NCI-H2196 treated with DMSO at 0.1 percent for 48 hours (cell line): ENCODE measurements at regions not wholly inside any gene's neighbourhood (a gene's known extent, or its start where the extent isn't known, plus 50 kb on each side); places are given as distances from the start of the nearest gene placed in this dataset.
"Not testable (repeated sequence)": the region's sequence is repeated elsewhere in the genome, so short reads cannot be mapped to it uniquely, and the experiment has no call there.

ENCODE experiments used
- DNase-seq: peaks from one replicate; lab custom pipeline; 2025; ENCODE audit not compliant: unreplicated experiment; lab: John Stamatoyannopoulos, UW

DNA sequence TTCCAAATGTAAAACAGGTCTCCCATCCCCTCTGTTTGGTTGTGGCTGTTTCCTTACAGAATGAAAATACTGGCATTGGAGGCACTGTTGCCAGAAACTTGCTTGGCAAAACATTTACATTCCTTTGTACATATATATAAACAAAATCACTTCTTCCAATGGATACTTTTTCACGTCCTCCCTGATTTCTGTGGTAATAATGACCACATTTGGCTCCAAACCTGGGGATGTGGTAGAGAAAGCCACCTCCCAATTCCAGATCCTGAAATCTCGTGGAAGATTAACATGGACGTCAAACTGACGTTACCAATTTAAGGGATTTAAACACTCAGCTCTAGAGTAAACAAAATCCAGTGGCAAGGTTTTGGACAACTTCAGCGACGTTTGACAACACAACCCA, 370.8 kb upstream of the ZFHX3 start:
- no peak for DNase-seq

DNA sequence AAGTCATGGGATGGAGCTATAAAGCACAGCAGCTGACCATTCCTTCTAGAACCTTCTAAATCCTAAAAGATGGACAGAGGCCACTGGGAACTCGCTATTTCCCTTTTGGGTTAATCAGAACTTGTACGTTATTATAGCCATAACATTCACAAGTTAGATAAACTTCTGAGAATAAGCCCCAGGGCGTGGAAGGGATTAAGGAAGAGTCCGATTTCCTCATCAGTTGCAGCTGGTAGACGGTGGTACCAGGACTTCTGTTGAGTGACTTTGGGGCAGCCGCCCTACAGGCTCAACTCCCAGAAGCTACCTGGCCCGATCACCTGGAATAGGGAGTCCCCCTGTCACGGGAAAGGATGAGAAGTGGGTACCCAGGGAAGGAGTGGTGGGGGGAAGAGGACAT, 370.1 kb upstream of the ZFHX3 start:
- DNase-seq, result no peak

DNA sequence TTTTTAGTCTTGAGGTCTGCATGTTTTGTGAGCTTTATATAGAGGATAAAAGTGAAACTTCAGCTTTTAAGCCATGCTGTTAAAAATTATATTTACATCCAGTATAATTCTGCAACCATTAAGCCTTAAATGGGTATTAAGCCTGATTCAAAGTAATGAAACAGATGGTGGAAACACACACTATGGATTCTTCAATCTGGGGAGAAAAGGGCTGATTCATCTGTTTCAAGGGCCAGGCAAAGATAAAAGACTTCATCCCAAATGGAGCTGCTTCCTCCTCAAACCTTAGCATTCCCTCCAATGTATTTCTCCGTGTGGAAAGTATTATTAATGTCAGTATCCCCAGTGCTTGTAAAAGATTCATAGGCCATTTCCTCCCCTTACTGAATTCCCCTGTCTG, 367.4 kb upstream of the ZFHX3 start:
- DNase-seq, result no peak

DNA sequence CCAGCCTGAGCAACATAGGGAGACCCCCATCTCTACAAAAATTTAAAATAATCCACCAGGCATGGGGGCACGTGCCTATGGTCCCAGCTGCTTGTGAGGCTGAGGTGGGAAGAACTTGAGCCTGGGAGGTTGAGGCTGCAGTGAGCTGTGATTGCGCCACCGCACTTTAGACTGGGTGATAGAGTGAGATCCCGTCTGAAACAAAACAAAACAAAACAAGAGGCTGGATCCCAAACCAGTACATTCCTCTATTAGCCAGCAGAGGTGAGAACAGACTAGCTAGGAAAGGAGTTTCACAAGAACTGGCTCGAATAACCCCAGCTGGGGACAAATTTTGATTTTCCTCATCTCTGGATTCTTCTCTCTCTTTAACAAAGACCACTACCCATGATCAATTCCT, 366.7 kb upstream of the ZFHX3 start:
- no peak for DNase-seq

DNA sequence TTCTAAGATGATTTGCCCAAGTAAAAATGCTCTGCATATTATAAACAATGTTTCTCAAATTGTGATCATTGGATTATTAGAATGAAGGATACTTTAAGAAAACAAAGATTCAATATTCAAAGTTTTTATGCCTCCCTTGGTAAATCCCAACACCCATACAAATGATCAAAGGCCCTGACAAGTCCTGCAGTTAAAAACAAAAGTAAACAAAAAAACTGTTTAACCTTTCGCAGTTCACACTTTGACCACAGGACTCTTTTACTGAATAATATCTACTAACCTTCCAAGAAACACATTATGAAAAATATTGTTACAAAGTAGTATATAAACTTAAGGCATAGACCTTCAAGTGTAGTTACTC, 365.9 kb upstream of the ZFHX3 start:
- no peak for DNase-seq

DNA sequence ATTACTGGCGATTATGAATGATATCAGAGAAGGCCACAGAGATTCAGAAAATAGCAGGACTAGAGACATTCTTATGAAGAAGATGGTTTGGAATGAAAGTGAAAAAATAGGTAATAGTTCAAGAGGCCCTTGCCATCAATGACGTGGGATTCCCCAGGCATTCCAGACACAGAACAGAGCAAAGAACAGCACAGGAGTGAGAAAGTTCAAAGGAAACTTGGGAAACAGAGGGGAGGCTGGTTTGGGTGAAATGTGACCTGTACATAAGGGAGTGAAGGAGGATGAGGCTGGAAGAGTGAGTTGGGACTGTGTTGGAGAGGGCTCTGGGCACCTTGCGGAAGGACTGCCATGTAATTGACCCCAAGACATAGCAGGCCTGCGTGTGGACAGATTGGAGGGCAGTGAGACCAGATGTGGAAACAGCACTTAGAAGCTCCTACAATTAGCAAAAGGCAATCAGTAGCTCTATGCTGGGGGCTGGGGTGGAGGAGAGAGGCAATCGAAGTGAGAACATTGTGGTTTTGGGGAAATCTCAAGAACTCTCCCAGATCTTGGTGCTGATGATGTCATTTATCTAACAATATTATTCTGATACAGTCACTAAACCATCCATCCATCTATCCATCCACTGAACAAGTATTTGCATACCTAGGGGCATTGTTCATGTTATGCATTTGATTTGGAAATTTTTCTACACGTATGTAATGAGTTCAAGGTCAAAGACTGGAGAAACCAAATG, 365.3 kb upstream of the ZFHX3 start:
- DNase-seq, result no peak

DNA sequence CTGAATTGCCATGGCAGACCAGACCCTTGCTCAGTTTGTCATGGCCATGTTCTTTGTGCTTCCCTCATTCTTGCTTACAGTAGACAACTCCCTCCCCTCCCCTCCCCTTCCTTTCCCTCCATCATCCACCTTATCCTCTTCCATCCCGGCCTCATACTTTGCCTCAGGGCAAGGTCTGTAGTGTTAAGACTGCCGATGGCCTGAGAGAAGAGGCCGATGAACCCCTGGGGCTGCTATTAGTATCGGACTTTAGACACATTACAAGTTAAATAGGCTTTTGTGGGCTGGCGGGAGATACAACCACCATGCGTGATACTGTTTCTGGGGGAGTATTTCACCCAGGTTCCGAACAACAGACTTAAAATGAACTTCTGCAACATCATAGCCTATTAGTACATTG, 364.5 kb upstream of the ZFHX3 start:
- DNase-seq, result no peak

DNA sequence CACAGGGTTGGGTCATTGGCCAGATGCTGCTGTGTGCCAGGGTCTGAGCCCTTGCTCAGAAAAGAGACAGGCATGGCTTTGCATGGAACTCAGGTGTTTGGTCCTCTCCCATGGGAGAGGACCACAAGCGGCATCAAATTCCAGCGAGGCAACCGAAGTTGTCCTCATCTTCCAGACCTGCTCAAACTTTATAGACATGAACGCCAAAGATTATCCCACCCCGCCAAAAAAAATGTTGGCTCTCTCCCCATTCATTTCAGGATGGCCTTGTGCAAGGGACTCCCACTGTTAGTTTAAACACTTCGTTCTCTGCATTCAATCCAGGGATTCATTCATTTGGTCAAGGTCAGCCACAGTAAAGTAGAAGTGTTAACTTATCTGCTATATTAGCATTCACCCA, 360.8 kb upstream of the ZFHX3 start:
- DNase-seq, result no peak

DNA sequence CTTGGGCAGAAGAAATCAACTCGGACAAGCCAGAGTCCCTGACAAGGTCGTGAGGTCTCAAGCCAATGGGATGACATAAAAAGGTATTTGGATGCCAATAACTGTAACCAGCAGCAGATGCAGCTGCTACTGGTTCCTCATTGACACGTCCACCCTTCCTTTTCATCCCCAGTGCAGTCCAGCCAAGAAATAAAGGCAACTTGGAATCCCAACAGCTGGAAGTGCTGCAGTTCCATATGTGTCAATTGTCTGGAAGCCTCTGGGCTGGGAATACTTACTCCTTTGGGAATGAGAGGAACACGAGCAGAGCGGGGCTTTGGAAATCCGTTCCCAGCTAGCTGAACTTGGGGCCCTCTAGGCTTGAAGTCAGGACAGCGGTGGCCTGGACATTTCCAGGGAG, 360.4 kb upstream of the ZFHX3 start:
- DNase-seq, result no peak

DNA sequence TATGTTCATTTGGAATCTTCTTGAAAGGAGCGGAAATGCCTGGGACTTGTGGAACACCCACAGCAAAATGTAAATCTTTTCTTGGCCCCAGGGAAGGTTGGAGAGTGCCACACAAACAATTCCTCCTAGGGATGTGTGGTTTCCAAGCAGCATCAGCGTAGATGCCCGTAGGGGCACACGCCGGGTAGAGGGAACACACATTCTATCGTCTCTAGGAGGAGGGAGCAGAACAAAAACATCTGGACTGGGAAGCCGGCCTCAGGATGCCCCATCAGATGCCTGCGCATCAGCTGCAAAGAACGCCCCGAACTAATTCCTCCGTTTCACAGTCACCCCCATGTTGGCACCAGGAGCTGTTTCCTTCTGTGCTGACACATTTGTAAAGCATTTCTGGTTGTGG, 357.9 kb upstream of the ZFHX3 start:
- DNase-seq, result no peak

DNA sequence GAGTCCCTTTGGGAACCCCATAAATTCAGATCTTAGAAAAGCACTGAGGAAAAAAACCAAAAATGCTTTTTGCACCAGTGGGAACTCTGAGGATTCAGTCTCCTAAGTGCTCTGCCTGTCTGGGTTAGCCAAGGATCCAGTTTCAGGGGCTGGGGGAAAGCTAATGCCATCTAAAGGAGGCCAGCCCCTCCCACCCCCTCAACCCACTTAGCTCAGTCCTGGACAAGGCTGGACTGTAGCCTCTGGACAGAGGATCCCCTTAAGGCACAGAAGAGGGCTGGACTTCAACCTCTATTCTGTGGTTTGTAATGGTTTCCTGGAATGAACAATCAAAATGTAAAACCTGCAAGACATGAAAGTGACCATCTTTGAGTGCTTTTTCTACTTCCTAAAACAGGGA, 356.1 kb upstream of the ZFHX3 start:
- no peak for DNase-seq

DNA sequence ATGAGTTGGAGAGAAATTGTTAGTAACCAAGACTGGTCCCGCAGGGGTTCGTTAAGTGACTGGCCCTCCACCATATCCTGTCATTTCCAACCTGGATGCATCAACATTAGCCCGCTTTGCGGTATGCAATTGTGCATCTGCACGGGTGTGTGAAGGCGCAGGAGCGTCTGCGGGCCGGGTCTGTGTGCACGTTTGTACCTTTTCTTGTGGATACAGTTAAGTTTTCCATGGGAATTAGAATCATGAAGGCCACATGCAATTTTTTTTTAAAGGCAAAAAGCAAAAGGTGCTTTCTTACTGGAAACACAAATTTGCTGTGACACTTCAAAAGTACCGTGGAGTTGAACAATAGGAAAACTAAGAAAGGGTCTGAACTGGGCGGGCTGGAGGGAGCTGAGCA, 355.4 kb upstream of the ZFHX3 start:
- DNase-seq, result no peak

DNA sequence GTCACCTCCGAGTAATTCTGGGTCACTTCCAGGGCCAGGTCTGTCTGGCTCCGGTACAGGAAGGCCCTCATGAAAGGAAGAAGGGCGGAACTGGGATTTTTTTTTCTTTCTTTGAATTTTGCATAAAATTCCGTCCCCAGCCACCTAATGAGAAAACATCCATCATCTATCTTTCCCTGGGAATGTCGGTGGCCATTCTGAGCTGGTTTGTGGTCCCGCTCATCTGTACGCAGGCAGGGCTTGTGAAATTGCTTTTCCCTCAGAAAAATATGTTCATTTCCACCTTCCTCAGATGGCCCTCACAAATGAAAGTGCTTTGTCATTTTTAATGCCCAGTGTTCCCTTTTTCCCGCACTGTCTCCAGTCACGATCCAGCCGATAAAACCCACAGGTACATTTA, 353.0 kb upstream of the ZFHX3 start:
- no peak for DNase-seq

DNA sequence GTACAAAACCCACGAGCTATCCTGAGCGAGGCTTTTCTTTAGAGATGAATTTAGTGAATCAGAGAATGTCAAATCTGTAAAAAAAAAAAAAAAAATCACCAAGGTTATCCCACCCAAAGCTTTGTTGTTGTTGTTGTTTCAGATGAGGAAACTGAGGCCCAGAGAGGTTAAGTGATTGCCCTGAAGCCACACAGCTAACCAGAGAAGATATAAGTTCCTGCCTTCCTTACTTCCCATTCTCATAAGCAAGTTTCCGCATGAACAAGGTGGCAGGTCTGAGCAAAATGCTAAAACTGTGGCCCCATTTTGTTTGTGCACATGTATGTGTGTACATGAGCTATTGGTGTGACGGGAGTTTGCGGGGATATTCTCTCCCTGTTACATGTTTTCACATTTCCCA, 352.1 kb upstream of the ZFHX3 start:
- DNase-seq, result no peak

DNA sequence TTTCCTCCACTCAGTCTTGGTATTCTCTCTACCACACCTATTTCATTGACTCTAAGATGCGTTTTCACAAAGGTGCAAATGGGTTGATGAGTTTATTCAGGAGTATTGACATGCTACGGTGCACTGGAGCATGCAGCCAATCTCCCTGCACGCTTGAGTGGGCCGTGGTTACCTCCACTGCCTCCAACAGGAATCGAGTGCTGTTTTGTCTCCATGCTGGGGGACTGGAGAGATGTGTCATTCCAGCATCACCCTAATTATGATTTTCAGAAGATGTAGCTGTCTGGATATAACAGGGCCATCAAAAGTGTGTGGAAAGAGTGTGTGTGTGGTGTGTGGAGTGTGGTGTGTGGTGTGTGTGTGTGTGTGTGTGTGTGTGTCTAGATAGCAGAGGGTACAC, 351.6 kb upstream of the ZFHX3 start:
- no peak for DNase-seq

DNA sequence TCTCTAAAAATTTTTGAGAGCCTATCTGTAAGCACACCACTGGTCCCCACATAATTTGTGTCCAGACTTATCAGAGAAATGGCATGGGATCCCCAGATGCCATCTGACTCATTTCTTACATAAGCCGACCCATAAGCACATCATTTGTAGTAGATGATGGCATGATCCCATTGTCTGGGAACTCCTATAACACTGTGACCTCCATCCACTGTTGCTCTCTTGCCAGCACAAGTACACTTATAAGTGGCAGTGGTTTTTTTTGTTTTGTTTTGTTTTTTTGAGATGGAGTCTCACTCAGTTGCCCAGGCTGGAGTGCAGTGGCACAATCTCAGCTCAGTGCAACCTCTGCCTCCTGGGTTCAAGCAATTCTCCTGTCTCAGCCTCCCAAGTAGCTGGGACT, 350.7 kb upstream of the ZFHX3 start:
- DNase-seq, result not testable (repeated sequence)

DNA sequence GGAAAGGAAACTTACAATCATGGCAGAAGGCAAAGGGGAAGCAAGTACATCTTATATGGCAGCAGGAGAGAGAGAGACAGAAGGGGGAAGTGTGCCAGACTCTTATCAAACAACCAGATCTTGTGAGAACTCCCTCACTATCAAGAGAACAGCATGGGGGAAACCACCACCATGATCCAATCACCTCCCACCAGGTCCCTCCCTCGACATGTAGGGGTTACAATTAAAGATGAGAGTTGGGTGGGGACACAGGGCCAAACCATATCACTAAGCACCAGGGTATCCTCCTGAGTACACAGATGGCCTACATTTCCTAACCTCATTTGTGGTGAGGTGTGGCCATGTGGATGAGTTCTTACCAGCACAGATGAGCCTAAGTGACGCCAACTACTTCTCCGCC, 348.6 kb upstream of the ZFHX3 start:
- DNase-seq, result no peak

DNA sequence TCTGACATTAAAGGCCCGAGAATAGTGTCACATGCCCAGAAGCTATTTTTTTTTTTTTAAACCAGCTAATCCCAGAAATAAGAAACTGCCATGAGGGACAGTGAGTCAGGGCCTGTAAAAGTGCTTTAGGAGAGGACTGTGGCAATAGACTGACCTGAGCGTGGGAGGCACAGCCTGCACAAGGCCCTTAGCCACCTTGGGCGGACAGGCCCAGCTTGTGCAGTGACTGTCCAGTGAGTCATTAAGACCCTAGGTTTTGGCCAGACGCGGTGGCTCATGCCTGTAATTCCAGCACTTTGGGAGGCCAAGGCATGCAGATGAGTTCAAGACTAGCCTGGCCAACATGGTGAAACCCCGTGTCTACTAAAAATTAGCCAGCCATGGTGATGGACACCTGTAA, 343.0 kb upstream of the ZFHX3 start:
- no peak for DNase-seq

DNA sequence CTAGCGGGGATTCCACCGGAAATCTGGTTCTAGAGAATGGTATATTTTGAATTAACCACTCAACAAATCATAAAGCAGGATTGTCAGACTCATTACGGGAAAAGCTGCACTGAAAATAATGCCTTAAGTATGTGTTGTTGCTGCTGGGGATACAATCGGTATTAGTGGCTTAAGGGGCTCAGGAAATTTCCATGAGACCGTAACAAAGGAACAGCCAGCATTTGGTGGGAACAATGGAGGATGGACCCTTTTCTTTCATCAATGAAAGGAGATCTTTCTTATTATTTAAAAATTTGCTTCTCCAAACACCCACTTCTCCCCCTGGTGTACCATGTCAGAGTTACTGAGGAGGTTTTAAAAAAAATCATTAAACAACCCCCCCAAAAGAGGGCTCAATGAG, 342.6 kb upstream of the ZFHX3 start:
- DNase-seq, result no peak

DNA sequence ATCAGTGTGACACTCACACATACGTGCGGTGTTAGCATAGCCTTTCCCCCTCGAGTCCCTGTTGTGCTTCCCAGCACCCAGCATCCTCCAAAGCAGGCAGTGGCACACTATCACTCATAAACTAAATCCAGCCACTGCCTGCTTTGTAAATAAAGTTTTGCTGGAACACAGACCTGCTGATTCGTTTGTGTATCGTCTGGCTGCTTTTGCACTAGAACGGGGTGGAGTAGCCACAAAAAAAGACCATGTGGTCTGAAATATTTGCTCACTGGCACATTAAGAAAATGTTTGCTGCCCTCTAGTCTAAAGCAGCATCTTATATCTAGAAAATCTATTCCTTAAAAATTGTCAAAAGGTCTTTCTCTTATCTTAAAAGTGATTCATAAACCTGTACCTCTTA, 341.2 kb upstream of the ZFHX3 start:
- no peak for DNase-seq

DNA sequence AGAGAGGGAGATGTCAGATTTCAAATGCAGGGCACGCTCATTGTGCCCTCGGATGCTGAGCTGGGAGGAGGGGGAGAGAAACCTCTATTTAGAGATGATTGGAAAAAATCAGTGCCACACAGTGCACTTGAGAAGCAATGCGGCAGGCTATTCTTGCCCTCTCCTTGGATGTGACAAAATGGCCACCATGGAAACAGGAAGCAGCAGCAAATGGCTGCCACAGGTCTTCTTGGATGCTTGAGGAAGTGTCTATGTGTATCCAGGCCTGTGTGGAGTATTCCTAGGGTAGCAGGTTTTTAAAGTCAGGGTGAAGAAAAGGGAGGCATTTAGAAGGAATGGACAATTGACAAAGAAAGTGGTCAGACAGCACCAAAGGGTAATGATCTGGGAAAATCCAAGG, 340.1 kb upstream of the ZFHX3 start:
- no peak for DNase-seq

DNA sequence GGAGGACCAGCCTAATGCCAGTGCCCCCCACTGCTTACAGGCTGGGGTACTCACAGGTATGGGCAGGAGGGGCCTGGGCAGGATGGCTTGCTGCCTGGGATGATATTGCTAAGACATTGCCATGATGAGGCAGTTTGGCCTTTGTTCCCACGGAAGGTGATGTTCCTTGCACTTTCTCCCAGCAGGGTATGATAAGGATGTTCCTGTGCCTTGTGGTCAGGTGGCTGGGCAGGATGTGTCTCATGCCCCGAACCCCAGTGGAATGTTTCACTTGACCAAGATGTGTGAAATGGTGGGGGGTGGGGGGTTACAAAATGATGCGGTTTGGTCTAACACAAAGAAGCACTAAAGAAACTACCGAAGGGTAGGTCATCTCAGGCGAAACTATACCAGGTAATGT, 337.8 kb upstream of the ZFHX3 start:
- no peak for DNase-seq

DNA sequence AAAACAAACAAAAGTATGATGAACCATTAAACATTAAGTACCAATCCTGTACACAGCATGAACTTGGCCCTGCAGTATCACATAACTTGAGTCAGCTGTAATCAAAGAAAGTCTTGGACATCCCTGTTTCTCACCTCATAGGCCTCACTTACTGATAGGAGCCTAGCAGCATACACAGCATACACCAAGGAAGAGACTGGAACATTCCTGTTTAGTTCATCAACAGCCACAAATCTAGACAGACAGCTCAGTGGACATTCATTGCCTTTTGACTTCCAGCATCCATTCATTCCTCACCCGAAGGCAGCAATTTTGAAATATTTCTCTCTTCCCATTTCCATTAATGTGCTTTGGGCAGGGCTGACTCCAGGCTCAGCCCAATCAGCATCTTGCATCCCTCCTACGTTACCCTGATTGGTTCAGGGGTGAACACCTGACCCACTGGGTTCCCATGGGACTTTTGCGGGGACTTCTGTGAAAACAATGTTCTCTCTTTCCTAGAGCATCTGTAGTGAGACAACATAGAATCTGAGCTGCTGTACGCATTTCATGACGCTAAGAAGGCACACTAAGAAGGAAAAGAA, 336.7 kb upstream of the ZFHX3 start:
- DNase-seq, result no peak
